ENCODE measurements at regions not wholly inside any gene's neighbourhood (a gene's known extent, or its start where the extent isn't known, plus 50 kb on each side); places are given as distances from the start of the nearest gene placed in this dataset.

DNA sequence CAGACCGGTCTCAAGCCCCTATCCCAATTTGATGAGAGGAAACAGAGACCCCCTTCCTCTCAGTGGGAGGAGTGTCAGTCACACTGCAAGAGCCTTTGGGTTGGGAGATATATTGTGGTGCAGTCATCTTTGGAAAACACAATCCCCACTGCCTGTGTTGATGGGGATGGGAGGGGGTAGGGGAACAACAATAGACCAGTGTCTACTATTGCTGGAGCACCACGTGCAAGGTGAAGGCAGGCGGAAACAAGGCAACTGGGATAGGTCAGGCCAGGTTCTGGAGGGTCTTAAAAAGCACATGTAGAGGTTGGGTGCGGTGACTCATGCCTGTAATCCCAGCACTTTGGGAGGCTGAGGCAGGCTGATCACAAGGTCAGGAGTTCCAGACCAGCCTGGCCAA is 127.9 kb downstream of the ZFP36L2 start:
- no peak for DNase-seq (ENCODE audit: low read depth)
- TF ChIP-seq, protein P1, sequence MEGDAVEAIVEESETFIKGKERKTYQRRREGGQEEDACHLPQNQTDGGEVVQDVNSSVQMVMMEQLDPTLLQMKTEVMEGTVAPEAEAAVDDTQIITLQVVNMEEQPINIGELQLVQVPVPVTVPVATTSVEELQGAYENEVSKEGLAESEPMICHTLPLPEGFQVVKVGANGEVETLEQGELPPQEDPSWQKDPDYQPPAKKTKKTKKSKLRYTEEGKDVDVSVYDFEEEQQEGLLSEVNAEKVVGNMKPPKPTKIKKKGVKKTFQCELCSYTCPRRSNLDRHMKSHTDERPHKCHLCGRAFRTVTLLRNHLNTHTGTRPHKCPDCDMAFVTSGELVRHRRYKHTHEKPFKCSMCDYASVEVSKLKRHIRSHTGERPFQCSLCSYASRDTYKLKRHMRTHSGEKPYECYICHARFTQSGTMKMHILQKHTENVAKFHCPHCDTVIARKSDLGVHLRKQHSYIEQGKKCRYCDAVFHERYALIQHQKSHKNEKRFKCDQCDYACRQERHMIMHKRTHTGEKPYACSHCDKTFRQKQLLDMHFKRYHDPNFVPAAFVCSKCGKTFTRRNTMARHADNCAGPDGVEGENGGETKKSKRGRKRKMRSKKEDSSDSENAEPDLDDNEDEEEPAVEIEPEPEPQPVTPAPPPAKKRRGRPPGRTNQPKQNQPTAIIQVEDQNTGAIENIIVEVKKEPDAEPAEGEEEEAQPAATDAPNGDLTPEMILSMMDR (IDR thresholded peaks at IDR 0.05; ENCODE audit: insufficient read depth, low read depth, low read length): no peak
- H3K4me3 ChIP-seq (ENCODE audit: low read depth, low read length): no peak overlapping the region

DNA sequence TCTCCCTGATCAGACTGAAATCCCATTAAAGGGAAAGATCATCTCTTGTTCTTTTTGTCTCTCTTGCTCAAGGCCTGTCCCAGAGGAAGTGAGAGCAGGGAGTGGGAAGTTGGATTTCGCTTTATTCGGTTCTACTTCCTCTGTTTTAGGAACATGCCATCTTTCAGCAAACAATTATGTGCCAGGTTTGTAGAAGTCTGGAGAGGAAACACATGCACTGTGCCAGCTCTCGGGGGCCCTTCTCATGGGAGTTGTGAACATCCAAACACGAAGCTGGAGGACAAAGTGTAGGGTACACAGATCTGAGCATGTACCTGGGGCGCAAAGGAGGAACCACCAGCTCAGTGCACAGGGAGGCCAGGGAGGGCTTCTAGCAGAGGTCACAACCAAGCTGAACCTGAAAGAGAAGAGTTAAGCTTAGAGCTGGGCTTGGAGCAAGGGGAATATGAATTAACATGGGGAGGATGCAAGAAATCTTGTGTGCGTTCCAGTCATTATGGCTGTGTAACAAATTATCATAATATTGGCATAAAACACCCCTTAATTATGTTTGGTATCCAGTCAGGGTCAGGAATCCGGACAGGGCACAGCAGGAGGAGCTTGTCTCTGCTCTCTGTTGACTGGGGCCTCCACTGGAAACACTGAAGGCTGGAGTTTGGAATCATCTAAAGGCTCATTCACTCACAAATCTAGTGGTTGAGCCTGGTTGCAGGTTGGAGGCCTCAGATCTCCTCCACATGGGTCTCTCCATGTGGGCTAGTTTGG is 128.6 kb downstream of the ZFP36L2 start:
- H3K4me3 ChIP-seq (ENCODE audit: low read depth, low read length): no peak overlapping the region
- TF ChIP-seq, protein P1 (IDR thresholded peaks at IDR 0.05; ENCODE audit: insufficient read depth, low read depth, low read length): no peak
- DNase-seq (ENCODE audit: low read depth): no peak

DNA sequence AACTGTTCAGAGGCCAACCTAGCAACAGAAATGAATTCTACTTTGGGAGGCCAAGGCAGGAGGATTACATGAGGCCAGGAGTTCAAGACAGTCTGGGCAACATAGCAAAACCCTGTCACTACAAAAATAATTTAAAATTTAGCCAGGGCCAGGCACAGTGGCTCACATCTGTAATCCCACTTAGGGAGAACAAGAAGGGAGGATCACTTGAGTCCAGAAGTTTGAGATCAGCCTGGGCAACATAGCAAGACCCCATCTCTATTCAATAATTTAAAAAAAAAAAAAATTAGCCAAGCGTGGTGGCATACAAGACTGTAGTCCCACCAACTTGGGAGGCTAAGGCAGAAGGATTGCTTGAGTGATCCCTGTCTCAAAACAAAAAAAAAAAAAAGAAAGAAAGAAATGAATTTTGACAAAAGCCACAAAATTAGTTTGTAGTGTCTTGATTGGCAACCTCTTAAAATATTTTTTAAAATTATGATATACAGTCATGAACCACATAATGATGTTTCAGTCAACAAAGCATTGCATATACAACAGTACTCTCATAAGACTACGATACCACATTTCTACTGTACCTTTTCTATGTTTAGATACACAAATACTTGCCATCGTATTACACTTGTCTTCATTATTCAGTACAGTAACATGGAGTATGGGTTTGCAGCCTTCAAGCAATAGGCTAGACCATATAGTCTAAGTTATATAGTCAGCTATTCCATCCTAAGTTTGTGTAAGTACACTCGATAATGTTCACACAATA is 130.7 kb downstream of the ZFP36L2 start:
- H3K4me3 ChIP-seq (ENCODE audit: low read depth, low read length): no peak overlapping the region
- DNase-seq (ENCODE audit: low read depth): no peak
- TF ChIP-seq, protein P1 (IDR thresholded peaks at IDR 0.05; ENCODE audit: insufficient read depth, low read depth, low read length): no peak

DNA sequence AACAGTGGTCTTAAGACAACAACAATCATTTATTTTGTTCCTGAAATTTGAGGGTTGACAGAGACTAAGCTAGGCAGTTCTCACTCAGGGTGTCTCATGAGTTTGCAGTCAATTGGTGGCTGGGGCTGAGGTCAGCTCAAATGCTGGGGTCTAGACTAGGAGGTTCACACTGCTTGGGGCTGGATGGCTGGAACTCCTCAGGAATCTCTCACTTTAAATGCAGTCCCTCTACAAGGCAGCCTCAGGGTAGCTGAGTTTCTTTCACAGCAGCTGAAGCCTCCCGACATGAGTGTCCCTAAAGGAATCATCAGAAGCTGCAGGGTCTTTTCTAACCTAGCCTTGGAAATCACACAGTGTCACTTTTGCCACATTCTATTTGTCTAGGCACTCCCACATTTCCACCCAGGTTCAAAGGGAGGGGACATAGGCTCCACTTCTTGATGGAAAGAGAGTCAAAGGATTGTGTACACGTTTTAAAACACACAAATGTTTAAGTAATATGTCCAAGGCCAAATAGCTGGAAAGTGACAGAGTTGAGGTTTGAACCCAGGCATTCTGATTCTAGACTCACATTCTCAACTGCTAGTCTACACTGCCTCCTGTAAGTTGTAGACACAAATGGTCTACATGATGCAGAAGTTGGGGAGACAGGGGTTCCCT is 133.8 kb downstream of the ZFP36L2 start:
- no peak overlapping the region for H3K4me3 ChIP-seq (ENCODE audit: low read depth, low read length)
- TF ChIP-seq, protein P1 (IDR thresholded peaks at IDR 0.05; ENCODE audit: insufficient read depth, low read depth, low read length): no peak
- no peak for DNase-seq (ENCODE audit: low read depth)

DNA sequence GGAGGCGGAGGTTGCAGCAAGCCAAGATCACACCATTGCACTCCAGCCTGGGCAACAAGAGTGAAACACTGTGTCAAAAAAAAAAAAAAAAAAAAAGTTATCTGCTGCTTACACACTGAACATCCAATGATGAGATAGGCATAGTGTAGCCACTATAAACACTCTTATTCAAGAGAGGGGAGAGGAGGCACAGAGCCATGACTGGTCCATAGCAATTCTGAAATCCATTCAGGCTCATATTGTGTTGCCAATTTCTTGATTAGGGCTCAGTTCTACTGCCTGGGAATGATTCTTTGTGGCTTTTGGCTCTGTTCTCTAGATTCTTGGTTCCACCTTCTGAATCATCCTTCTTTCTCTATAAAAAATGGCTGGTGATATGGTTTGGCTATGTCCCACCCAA is 136.1 kb downstream of the ZFP36L2 start:
- TF ChIP-seq, protein P1 (IDR thresholded peaks at IDR 0.05; ENCODE audit: insufficient read depth, low read depth, low read length): no peak
- no peak for DNase-seq (ENCODE audit: low read depth)

DNA sequence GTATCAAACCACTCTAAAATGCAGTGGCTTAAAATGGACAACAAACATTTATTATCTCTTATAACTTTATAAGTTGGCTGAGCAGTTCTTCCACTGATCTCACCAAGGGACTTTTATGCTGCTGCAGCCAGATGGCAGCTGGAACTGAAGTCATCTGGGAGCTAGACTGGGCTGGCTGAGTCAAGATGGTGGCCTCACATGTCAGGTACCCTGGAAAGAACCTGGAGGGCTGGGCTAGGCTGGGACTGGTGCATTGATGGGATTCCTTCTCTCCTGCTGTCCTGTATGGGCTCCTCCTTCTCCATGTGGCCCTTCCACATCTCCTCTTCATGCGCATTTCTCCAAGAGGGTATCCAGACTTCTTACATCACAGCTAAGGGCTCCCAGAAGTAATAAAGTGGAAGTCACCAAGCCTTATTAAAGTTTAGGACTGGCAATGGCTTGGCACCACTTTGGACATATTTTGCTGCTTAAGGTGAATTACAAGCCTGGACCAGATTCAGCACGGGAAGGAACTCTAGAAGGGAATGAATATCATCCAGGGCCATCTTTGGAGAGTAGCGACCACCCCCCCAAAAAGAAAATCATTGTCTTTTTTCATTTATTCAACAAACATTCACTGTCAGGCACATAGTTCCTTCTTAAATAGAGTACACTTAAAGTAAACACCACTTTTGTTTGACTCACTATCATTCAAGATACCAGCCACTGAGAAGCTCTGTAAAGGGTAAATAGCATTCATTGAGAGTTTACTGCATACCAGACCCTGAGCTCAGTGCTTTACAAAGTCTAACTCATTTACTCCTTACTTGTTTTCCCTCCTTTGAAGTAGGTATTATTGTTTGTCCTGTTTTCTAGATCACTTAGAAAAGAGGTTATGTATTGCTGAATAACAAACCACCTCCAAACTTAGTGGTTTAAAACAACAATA is 138.0 kb downstream of the ZFP36L2 start:
- TF ChIP-seq, protein P1 (IDR thresholded peaks at IDR 0.05; ENCODE audit: insufficient read depth, low read depth, low read length): no peak
- peak; percentile 67 for DNase-seq (ENCODE audit: low read depth)
- no peak overlapping the region for H3K4me3 ChIP-seq (ENCODE audit: low read depth, low read length)

More for the DNA sequence above, 136.1 kb downstream of the ZFP36L2 start:
- H3K4me3 ChIP-seq (ENCODE audit: low read depth, low read length): no peak overlapping the region

Data from fibroblast of villous mesenchyme (primary cell).